Fibroblast of lung (primary cell): ENCODE measurements at regions not wholly inside any gene's neighbourhood (a gene's known extent, or its start where the extent isn't known, plus 50 kb on each side); places are given as distances from the start of the nearest gene placed in this dataset.

ENCODE experiments used
- CTCF ChIP-seq, 2 donors: IDR thresholded peaks in 1 of 2; conservative IDR thresholded peaks in 1 of 2; 1 replicate in 1 of 2; 2 replicates in 1 of 2; pipeline ENCODE4 v1.5.1; 2011 to 2012; ENCODE audit warnings: low read length in 2 of 2, control low read depth in 1 of 2, inconsistent platforms in 1 of 2, low read depth in 1 of 2, mild to moderate bottlenecking in 1 of 2
- EZH2 ChIP-seq: IDR thresholded peaks from 2 replicates; pipeline ENCODE4 v1.5.1; 2012; ENCODE audit warnings: low read length, control low read depth, mild to moderate bottlenecking; ENCODE audit errors: missing control alignments

GRCh38 chr7:86942995-86943394, 116.5 kb downstream of the ELAPOR2 start:
- no peak for TF ChIP-seq CTCF (conservative IDR thresholded peaks at IDR 0.05 in 1 of 2, IDR thresholded peaks at IDR 0.05 in 1 of 2; ENCODE audit: low read depth in 1 of 2, low read length in 2 of 2)
- no peak for TF ChIP-seq EZH2
